DLD1 (cell line): ENCODE measurements at regions not wholly inside any gene's neighbourhood (a gene's known extent, or its start where the extent isn't known, plus 50 kb on each side); places are given as distances from the start of the nearest gene placed in this dataset.

Experiments
- in situ Hi-C: cut with HindIII; loops from 2 replicates; pipeline ENCODE4 v1.10.0; 2017; ENCODE audit warnings: low sequenced_read_pairs

DNA sequence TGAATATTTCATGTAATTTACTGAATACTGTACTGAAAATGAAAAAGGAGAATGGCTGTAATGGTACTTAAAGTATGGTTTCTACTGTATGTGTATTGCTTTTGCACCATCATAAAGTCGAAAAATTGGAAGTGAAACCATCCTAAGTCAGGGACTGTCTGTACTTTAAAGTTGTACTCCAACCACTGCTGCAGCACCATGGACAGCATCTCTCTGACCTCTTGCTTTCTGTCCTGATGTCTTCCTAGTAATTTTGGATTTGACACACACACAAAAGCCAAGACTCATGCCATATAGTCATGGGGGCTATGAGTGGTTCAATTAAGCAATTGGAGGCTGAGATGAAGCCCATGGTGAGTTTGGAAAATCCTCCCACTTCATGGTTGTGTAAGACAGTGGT is 256.3 kb upstream of the PKDCC start:
- in situ Hi-C loops = no loop called here

GRCh38 chr2:41803361-41803760 is 244.5 kb upstream of the PKDCC start:
- in situ Hi-C loops = no loop called here

GRCh38 chr2:41806286-41806685 is 241.5 kb upstream of the PKDCC start:
- in situ Hi-C loops = no loop called here

DNA sequence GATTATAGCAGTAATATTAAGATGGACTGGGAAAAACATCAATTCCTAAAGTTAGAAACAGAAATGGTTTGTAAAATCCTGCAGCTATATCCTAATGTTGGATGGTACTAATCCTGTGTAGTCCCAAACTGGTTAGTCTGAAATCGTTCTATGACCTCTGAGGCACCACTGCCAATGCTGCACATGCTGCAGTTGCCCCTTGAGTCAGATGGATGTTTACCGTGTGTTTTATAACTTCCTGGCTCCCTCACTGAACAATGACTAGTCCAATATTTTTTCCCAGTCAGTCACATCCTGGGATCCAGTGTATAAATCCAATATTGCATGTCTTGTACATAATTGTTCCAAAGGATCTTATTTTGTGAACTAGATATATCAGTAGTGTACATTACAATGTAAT is 226.7 kb upstream of the PKDCC start:
- in situ Hi-C loops = no loop called here

GRCh38 chr2:41826921-41827320 is 220.9 kb upstream of the PKDCC start:
- in situ Hi-C loops = no loop called here

DNA sequence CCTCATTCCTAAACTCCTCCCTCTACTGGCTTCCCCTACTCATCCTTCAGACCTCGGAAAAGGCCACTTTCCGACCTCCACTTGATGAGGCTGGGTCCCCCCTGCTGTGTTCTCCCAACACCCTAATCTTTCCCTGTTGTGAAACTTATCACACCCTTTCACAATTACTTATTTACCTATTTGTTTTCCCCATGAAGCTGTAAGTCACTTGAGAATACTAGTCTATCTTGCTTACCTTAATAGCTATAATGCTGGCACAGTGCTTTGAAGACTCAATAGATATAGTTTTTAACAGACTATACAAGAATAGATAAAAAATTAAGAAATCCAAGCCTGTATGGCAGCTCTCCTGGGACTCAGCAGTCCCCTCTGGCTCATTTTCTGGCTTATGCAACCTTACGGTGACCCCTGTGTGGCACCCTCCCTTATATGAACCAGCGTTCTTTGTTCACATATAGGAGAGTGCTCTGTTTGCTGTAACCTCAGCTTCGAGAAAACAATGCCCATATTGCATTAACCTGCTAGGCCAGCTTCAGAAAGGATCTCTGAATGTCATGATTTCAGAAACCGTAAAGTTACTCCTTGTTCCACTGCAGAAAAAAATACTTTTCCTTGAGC is 220.4 kb upstream of the PKDCC start:
- in situ Hi-C loops = no loop called here

DNA sequence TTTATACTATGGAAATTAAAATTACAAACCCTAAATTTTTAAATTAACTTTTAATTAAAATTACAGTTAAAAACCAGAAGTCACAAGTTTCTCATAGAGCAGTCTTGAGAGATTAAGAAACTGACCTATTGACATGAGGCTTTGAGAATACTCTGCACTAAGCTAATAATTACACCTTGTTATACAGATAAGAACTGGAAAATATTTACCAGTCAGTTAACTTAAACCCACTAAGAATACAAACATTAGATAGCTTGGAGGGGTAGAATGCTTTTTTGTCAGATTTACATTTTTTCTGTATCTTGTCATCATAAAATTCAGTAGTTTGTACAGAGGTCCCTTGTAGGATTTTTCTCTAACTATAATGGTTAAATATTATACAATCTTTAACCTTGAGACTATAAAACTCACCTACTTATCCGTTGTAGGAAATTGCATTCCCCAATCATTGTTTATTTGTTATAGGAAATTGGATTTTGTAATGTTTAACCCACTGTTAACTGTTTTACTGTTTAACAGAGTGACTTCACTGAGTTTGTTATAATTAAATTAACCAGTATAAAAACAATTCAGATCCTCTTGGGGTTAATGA is 219.7 kb upstream of the PKDCC start:
- in situ Hi-C loops = no loop called here

DNA sequence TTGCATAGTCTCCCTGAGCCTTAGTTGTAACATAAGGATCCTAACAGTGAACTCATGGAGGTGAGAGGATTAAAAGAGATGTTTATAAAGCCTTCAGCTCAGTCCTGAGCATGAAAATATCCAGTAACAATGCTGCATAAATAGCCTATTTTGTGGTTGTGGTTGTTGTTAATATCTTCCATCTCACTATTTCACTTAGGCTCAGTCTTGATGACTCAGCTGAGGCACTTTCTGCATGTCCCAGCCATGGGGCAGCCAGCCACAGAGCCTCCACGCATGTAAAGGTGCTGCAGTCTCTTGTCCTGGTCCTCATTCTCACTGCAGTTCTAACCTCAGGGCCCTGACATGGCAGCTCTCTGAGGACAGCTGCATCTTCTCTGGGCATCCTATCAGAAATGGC is 218.8 kb upstream of the PKDCC start:
- in situ Hi-C loops = no loop called here

- in situ Hi-C loops = no loop called here
Measured at GRCh38 chr2:41830600-41830999, 217.2 kb upstream of the PKDCC start.

DNA sequence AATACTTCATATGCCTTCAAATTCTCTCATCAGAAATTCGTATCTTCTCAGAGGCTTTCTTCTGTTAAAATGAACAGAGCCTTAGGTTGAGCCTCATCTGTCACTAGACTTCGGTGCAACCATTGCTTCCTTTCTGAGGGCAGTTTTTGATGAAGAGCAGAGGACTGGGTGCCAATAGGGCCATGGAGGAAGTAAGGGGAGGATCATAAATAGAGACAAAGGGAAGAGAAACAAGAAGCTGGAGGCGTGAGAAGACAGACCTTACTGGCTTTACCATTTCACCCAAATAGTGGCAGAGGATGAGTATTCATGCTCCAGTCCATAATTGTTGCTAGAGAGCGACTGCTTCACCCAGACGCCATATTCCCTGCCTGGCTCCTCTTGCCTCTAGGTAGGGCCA is 215.6 kb upstream of the PKDCC start:
- in situ Hi-C loops = no loop called here

- in situ Hi-C loops = no loop called here
Measured at GRCh38 chr2:41835401-41835800, 212.4 kb upstream of the PKDCC start.

GRCh38 chr2:41836948-41837347 is 210.9 kb upstream of the PKDCC start:
- in situ Hi-C loops = no loop called here

- in situ Hi-C loops = no loop called here
Measured at GRCh38 chr2:41837610-41838009, 210.2 kb upstream of the PKDCC start.

DNA sequence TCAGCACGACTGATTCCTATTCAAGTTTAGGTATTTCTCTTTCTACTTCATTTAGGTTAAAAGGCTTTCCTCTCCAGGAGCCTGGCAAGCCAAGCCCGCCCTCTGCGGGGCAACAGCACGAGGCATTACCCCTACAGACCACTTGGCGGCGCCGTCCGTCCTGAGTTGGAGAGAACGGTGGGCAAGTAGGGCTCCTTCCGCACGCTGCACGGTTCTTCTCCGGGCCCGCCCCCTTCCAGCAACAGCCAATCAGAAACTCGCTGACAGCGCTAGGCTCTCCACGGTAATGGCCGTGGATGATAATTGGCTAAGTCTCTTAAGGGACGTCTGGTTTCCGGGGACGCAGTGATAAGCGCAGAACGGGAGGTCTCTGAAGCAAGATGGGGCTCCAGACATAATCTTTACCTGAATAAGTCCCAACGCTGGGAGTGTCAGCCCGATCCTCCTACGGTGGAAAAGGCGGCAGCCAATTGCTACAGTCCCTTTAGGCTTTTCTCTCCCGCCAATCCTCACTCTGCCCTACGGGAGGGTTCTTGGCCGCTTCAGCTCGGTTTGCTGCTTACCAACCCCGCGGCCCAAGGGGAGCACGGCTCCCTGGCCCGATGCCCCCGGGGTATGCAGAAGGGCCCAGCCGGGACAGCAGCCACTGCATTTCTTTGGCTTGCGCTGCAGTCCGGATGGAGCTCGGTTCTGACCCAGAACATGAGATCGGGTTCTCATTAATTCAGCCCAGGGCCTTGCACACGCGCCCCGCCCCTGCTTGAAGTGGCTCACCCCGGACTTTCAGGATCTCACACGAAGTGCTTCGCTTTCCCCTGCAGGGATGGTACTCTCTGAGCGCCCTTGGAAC is 206.9 kb upstream of the PKDCC start:
- in situ Hi-C loops = no loop called here

- in situ Hi-C loops = no loop called here
Measured at GRCh38 chr2:41846962-41847361, 200.9 kb upstream of the PKDCC start.

GRCh38 chr2:41847744-41848441 is 199.9 kb upstream of the PKDCC start:
- in situ Hi-C loops = no loop called here

DNA sequence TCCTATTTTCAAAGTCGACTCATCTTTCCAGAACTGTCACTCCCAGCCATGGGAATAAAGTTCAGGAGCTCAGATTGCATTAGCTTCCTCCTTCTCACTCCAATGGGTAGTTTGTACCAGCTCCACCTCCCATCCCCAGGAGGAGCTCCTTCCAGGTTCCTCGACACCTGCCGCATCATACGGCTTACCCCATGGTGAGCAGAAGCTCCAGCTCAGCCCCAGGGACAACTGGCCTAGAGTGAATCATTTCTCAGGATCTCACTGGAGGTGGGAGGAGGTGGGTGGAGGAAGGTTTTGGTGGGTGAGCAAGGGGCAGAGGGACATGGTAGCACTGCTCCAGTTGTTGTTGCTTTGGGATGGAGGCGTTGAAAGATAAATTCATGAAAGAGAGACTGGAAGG is 196.3 kb upstream of the PKDCC start:
- in situ Hi-C loops = no loop called here

DNA sequence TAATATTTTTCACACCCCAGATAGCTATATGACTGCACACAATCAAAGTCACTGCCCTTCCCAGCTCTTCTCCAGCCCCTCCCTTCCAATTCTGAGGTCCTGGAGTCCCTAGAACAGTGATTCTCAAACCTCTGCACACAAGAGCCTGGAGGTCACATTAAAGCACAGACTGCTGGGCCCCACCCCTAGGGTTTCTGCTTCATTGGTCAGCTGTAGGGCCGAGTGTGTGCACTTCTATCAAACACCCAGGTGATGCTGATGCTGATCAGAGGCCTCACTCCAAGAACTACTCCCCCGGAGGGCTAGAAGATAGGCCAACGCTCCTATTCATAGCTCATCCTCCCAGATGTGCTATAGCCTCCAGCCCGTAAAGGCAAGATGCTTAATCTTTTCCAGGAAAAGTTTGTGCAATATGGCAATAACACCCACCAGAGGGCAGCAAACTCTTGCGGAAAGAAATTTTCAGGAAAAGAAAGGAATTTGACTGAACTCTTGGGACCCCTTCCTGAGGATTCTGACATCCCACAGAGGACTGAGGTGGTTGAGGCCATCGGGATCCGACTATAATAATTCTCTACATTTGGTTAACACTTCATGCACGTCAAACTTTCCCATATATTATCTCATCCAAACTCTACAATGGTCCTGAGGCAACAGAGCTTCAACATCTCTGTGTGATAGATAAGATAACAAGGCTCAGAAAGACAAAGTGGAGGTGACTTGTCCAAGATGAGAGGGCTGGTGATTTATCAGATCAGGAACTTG is 194.2 kb upstream of the PKDCC start:
- in situ Hi-C loops = no loop called here

GRCh38 chr2:41854227-41854626 is 193.6 kb upstream of the PKDCC start:
- in situ Hi-C loops = no loop called here

- in situ Hi-C loops = loop anchor here (5.0 kb wide), 1 partner anchor 230 kb away; no protein-coding TSS in a partner anchor
Measured at GRCh38 chr2:41856946-41857345, 190.9 kb upstream of the PKDCC start.
